GM12878 (cell line): ENCODE measurements at regions not wholly inside any gene's neighbourhood (a gene's known extent, or its start where the extent isn't known, plus 50 kb on each side); places are given as distances from the start of the nearest gene placed in this dataset.
"Not testable (repeated sequence)": the region's sequence is repeated elsewhere in the genome, so short reads cannot be mapped to it uniquely, and the experiment has no call there.

Experiments
- ELK1 ChIP-seq: IDR thresholded peaks from 2 replicates; pipeline ENCODE4 v1.6.1; 2012; ENCODE audit warnings: low read depth, low read length, improper control_type of control experiment
- MTA3 ChIP-seq: IDR thresholded peaks from 2 replicates; pipeline ENCODE4 v1.6.1; 2012; ENCODE audit warnings: low read length, inconsistent platforms, borderline replicate concordance

- not testable (repeated sequence) for TF ChIP-seq MTA3, ELK1
Measured at GRCh38 chr5:2063380-2063779, 180.7 kb upstream of the IRX4 start.
